ENCODE measurements at regions not wholly inside any gene's neighbourhood (a gene's known extent, or its start where the extent isn't known, plus 50 kb on each side); places are given as distances from the start of the nearest gene placed in this dataset.

GRCh38 chr5:88391116-88391515, 122.5 kb upstream of the TMEM161B start:
- TF ChIP-seq, protein P1, sequence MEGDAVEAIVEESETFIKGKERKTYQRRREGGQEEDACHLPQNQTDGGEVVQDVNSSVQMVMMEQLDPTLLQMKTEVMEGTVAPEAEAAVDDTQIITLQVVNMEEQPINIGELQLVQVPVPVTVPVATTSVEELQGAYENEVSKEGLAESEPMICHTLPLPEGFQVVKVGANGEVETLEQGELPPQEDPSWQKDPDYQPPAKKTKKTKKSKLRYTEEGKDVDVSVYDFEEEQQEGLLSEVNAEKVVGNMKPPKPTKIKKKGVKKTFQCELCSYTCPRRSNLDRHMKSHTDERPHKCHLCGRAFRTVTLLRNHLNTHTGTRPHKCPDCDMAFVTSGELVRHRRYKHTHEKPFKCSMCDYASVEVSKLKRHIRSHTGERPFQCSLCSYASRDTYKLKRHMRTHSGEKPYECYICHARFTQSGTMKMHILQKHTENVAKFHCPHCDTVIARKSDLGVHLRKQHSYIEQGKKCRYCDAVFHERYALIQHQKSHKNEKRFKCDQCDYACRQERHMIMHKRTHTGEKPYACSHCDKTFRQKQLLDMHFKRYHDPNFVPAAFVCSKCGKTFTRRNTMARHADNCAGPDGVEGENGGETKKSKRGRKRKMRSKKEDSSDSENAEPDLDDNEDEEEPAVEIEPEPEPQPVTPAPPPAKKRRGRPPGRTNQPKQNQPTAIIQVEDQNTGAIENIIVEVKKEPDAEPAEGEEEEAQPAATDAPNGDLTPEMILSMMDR (IDR thresholded peaks at IDR 0.05), result no peak
- TF ChIP-seq POLR2A (IDR thresholded peaks at IDR 0.05), result no peak
